ENCODE measurements at regions not wholly inside any gene's neighbourhood (a gene's known extent, or its start where the extent isn't known, plus 50 kb on each side); places are given as distances from the start of the nearest gene placed in this dataset.

- Histone ChIP-seq H3K4ac (ENCODE audit: low read depth, low read length) (no peak overlapping the region), H3K36me3 (ENCODE audit: control insufficient read depth, insufficient read depth, low read length) (no peaks in the 10 kb centered on the region), H2AK5ac (ENCODE audit: low read depth, low read length) (no peak overlapping the region), H3K23ac (ENCODE audit: low read depth, low read length) (no peak overlapping the region), H3K4me1 (ENCODE audit: control insufficient read depth, insufficient read depth, low read length) (no peaks in the 10 kb centered on the region), H3K9ac (ENCODE audit: low read depth, low read length) (no peak overlapping the region), H3K9me3 (ENCODE audit: control insufficient read depth, insufficient read depth, low read length) (peaks cover 12% of the 10 kb centered on the region), H3K14ac (replicated peaks; ENCODE audit: low read depth, low read length) (no peak overlapping the region), H4K20me1 (ENCODE audit: insufficient read depth, low read length) (no peaks in the 10 kb centered on the region), H2BK120ac (ENCODE audit: low read depth, low read length) (no peak overlapping the region), H2AK9ac (replicated peaks; ENCODE audit: low read depth, low read length, poor library complexity) (no peak overlapping the region), H3K18ac (ENCODE audit: low read depth, low read length) (no peak overlapping the region), H3K4me2 (ENCODE audit: low read depth, low read length) (no peak overlapping the region), H2AFZ (replicated peaks; ENCODE audit: low read length, poor library complexity) (peak overlapping the region; percentile 58), H3K9me1 (ENCODE audit: insufficient read depth, low read length) (no peaks in the 10 kb centered on the region), H3K4me3 (ENCODE audit: insufficient read depth, low read depth, low read length) (no peak overlapping the region), H3K27me3 (ENCODE audit: control insufficient read depth, insufficient read depth, low read length) (no peaks in the 10 kb centered on the region), H3K56ac (ENCODE audit: extremely low read depth, insufficient read depth, low read length) (no peak overlapping the region), H3K27ac (ENCODE audit: insufficient read depth, low read length) (no peak overlapping the region), H4K5ac (ENCODE audit: low read depth, low read length) (no peak overlapping the region), H4K91ac (ENCODE audit: insufficient read depth, low read depth, low read length) (no peak overlapping the region), H4K8ac (ENCODE audit: low read depth in 2 of 2, low read length in 2 of 2) (no peak overlapping the region), H2BK5ac (ENCODE audit: low read depth, low read length, poor library complexity, severe bottlenecking) (no peak overlapping the region), H2BK15ac (ENCODE audit: low read depth, low read length) (no peak overlapping the region), H2BK20ac (ENCODE audit: low read depth, low read length) (no peak overlapping the region), H3K79me1 (ENCODE audit: low read depth in 1 of 2, low read length in 2 of 2) (no peaks in the 10 kb centered on the region)
- dilution Hi-C loops (cut with HindIII; ENCODE audit: low sequenced_read_pairs, unreplicated experiment) (no loop called here), intact Hi-C loops (cut with micrococcal nuclease) (no loop called here), in situ Hi-C loops (cut with MboI; ENCODE audit: low sequenced_read_pairs) (no loop called here)
- TF ChIP-seq, protein P1, sequence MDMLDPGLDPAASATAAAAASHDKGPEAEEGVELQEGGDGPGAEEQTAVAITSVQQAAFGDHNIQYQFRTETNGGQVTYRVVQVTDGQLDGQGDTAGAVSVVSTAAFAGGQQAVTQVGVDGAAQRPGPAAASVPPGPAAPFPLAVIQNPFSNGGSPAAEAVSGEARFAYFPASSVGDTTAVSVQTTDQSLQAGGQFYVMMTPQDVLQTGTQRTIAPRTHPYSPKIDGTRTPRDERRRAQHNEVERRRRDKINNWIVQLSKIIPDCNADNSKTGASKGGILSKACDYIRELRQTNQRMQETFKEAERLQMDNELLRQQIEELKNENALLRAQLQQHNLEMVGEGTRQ (IDR thresholded peaks at IDR 0.05; ENCODE audit: low read depth, low read length): no peak
- TF ChIP-seq MXI1 (IDR thresholded peaks at IDR 0.05; ENCODE audit: borderline replicate concordance, low read depth, low read length) (no peak), MAFK (IDR thresholded peaks at IDR 0.05; ENCODE audit: low read depth, low read length) (no peak), ELK1 (IDR thresholded peaks at IDR 0.05; ENCODE audit: borderline replicate concordance, low read depth, low read length) (no peak), RFX5 (IDR thresholded peaks at IDR 0.05; ENCODE audit: low read depth, low read length) (no peak), CHD1 (IDR thresholded peaks at IDR 0.05; ENCODE audit: low read depth, low read length) (no peak), BHLHE40 (IDR thresholded peaks at IDR 0.05; ENCODE audit: low read depth, low read length) (no peak), MAZ (IDR thresholded peaks at IDR 0.05; ENCODE audit: borderline replicate concordance, low read depth, low read length) (no peak), FOS (IDR thresholded peaks at IDR 0.05; ENCODE audit: low read depth, low read length) (no peak), RAD21 (IDR thresholded peaks at IDR 0.05; ENCODE audit: low read length) (no peak), RCOR1 (IDR thresholded peaks at IDR 0.05; ENCODE audit: insufficient replicate concordance, low read length) (no peak), POLR2A (IDR thresholded peaks at IDR 0.05; ENCODE audit: low read depth, low read length) (no peak), NFE2L2 (IDR thresholded peaks at IDR 0.05; ENCODE audit: low read depth, low read length) (no peak), SMC3 (IDR thresholded peaks at IDR 0.05; ENCODE audit: low read depth, low read length) (no peak), CEBPB (IDR thresholded peaks at IDR 0.05; ENCODE audit: low read depth, low read length) (no peak)
- TF ChIP-seq, protein P2, sequence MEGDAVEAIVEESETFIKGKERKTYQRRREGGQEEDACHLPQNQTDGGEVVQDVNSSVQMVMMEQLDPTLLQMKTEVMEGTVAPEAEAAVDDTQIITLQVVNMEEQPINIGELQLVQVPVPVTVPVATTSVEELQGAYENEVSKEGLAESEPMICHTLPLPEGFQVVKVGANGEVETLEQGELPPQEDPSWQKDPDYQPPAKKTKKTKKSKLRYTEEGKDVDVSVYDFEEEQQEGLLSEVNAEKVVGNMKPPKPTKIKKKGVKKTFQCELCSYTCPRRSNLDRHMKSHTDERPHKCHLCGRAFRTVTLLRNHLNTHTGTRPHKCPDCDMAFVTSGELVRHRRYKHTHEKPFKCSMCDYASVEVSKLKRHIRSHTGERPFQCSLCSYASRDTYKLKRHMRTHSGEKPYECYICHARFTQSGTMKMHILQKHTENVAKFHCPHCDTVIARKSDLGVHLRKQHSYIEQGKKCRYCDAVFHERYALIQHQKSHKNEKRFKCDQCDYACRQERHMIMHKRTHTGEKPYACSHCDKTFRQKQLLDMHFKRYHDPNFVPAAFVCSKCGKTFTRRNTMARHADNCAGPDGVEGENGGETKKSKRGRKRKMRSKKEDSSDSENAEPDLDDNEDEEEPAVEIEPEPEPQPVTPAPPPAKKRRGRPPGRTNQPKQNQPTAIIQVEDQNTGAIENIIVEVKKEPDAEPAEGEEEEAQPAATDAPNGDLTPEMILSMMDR (conservative IDR thresholded peaks at IDR 0.05; ENCODE audit: low read depth, low read length): no peak
- ChIA-PET POLR2A (ENCODE audit: unreplicated experiment) (no interaction called here), CTCF (no interaction called here)
- 67% methylated on average over 3 of the region's 5 CpGs; no CpG with 5 or more reads in 1 of the 2 experiments for WGBS, 2 experiments (ENCODE audit: extremely low coverage in 2 of 2, insufficient read length in 1 of 2)
- ATAC-seq (ENCODE audit: low read depth) (no peak), DNase-seq (no peak)
- BruUV-seq (replicated peaks): no TSS peak
Measured at GRCh38 chr7:34552502-34552901, 105.5 kb upstream of the NPSR1 start.

All from IMR-90 (cell line).